Left lobe of liver (tissue), 2 donors: ENCODE measurements at regions not wholly inside any gene's neighbourhood (a gene's known extent, or its start where the extent isn't known, plus 50 kb on each side); places are given as distances from the start of the nearest gene placed in this dataset.
"Not testable (repeated sequence)": the region's sequence is repeated elsewhere in the genome, so short reads cannot be mapped to it uniquely, and the experiment has no call there.

Source experiments
- ATAC-seq: fragments of 200-7000 bp; cut with Tn5 transposase; one replicate; pipeline ENCODE4 v1.9.1; 2020; ENCODE audit warnings: mild to moderate bottlenecking, moderate library complexity
- DNase-seq: peaks from one replicate; pipeline ENCODE4 v3.0.0-alpha.2; 2020; ENCODE audit warnings: low spot score
- donor health status: DM: no; HTN: no; CAD: no; lungs with moderate emphysema.
- donor health status: DM: no; HTN: yes; CAD: no.

DNA sequence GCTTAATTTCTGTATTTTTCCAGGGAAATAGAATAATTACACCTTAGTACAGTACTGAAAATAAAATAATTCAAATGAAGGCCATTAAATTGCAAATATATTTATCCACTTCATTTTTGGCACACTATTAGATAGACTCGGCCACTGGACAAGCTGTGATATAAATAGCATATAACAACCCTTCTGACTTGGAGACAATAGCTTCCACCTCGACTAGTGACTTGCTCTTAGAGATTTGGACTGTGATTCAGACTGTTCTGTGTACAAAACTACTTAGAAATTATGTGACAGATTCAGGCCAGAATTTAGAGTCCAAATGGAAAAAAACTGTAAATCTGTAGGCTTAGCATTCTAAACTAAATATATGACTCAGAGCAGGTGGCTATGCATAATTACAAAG, 949.9 kb downstream of the LRFN5 start:
- no peak for ATAC-seq
- DNase-seq: no peak

DNA sequence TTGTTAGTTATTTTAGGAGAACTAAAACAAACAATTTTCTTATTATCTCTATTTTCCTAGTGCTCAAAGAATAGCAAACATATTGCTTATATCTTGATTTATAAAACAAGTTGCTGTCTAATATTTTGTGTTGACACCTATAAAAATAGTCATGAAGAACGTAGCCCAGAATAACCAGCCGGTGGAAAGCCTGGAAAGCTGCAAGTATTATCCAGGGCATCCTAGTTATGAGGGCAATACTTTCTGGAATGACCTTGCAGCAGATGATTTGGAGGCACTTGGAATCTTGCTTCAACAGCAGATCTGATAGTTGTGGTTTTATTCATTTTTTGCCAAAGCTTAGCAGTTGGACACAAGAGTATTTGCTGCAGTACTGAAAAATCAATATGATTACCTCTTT, 948.7 kb downstream of the LRFN5 start:
- DNase-seq (no peak), ATAC-seq (no peak)

DNA sequence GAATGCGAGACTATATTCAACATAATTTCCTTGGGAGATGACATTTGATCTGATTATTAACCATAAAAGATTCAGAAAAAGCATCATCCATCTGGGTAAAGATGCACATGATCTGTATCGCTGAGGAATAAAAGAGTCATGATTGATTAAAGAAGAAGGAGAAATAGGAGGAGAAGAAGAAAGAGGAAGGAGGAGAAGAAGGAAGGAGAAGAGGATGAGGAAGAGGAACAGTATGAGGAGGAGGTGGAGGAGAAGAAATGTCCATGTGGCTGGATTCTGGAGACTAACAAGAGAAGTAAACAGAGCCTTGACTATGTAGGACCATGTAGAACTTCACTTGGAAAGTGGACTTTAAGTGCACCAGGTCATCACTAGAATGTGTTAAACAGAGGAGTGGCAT, 947.4 kb downstream of the LRFN5 start:
- ATAC-seq (no peak), DNase-seq (no peak)

DNA sequence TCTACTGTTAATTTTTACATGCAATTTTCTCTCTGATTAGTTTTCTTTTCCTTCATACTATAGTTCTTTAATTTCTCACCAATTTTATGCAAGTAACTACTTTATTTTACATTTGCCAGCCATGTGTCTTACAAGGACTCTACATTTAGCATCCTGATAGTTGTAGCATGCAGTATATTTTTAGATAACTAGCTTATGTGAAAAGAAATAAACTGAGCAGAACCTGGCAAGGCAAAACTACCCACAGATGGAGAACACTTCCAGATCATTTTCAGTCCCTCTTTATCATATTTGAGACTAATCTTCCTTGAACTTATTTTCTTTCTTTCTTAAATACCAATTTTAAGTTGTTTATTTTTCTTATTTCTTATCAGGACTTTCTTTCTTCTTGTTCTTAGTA, 943.6 kb downstream of the LRFN5 start:
- DNase-seq: no peak
- no peak for ATAC-seq

DNA sequence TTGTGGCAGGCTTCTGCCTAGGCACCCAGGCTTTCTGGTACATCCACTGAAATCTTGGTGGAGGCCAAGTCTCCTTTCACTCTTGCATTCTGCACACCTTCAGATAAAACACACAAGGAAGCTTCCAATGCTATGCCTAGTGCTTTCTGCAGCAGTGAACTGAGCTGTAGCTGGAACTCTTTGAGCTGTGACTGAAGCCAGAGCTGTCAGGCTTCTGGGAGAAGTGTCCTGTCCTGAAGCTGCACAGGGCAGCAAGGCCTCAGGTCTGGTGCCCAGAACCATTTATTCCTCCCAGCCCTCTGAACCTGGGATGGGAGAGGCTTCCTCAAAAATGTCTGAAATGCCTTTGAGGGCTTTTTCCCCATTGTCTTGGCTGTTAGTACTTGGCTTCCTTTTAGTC, 941.7 kb downstream of the LRFN5 start:
- no peak for ATAC-seq
- no peak for DNase-seq

DNA sequence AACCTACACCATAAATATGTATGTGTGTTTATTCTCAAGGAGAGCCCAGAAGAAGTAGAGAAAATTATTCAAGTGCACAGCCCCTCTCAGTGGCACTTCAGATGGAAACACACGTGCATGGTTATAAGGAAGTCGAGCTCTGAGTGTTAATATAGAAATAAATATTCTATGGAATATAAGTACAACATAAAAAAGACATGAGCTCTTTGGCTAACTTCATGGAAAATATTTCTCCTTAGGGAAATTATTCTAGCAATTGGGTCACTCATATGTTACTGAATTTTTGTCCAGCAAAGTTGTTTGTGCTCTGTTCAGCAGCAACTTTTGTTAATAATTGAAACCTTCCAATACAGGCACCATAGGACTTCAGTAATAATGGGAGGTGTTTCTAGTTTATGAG, 939.0 kb downstream of the LRFN5 start:
- no peak for ATAC-seq
- DNase-seq: no peak

DNA sequence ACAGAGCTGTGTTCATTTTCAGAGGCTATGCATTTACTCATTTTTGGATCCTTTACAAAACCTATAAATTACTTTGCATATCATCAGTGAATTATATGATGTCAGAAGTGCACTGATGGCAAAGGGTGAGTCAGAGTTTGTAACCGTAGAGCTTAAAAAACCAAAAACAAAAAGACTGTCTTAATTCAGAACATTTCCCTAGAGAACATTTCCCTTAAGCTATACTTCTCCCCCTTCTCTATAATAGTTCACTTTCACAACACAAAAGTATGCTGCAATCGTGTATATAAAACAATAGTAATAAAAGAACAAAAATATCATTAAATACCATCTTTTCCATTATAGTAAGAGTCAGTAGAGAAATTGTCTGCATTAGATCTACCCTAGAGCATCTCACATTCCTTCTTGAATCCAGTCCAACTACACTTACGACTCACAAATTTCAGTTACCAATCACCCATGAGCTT, 934.9 kb downstream of the LRFN5 start:
- no peak for ATAC-seq

DNA sequence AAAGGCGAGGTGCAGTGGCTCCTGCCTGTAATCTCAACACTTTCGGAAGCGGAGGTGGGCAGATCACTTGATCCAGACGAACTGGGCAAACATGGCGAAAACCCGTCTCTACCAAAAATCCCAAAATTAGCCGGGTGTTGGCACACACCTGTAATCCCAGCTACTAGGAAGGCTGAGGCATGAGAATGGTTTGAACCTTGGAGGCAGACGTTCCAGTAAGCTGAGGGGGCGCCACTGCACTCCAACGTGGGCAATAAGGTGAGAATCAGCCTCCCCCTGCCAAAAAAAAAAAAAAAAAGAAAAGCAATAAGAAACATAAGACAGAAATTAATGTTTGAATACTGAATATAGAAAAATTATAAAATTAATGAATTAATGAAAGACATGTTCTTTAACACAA, 928.7 kb downstream of the LRFN5 start:
- no peak for DNase-seq
- ATAC-seq: no peak

More for the DNA sequence above, 934.9 kb downstream of the LRFN5 start:
- DNase-seq: no peak

DNA sequence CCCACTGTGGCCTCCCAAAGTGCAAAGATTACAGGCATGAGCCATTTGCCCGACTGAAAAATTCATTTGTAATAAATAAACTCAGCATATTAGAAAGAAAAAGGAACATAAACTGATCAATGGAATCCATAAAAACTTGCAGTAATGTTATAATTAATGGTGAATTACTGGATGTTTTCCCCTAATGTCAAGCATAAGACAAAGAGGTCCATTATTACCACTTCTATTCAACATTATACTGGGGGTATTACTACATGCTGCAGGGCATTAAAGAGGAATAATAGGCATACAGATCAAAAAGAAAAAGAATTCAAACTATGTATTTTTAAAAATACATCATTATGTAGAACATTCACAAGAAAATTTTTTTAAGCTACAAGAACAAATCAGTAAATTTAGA, 926.8 kb downstream of the LRFN5 start:
- DNase-seq (no peak), ATAC-seq (no peak)

DNA sequence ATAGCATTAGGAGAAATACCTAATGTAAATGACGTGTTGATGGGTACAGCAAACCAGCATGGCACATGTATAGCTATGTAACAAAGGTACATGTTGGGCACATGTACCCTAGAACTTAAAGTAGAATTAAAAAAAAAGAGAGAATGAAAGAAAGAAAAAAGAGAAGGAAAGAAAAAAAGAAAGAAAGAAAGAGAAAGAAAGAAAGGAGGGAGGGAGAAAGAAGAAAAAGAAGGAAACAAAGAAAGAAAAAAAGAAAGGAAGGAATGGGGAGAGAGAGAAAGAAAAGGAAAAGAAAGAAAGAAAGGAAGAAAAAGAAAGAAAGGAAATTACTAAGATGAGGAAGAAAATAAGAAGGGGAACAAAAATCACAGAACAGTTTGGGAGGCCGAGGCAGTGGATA, 925.5 kb downstream of the LRFN5 start:
- ATAC-seq: no peak
- no peak for DNase-seq

DNA sequence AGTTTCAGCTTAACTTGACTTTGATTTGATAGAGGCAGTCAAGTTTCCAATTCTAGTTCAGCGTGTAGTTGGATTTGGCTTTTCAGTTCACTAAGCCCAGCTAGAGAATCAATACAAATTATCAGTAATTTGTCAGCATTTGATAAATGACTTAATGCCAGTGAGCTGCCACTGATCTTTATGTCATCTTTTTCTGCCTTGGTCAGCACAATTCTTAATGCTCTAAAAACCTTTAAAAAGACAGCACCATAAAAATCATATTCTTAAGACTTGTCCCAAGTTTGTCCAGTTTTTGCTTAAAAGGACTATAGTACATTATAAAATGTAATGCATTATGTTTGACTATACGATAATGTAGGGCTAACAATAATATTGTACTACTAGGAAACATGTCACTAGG, 920.5 kb downstream of the LRFN5 start:
- DNase-seq (no peak), ATAC-seq (no peak)

DNA sequence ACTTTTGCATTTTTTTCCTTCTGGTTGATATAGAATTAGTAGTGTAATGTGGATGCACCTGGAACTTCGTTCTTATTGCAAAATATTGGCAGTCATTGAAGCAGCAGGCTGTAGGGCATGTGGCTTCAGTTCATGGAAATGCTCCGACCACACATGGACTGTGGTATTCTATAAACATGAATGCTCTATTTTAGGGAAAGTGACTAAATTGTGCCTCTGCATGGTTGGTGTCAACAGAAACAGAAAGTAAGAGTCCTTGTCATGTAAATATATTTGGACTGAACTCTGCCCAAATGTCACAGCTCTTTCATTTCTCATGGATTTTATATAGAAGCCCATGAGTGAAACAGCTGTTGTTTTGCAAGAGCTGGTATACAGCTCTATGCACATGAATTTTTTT, 917.0 kb downstream of the LRFN5 start:
- ATAC-seq (peak; percentile 29), DNase-seq (no peak)

DNA sequence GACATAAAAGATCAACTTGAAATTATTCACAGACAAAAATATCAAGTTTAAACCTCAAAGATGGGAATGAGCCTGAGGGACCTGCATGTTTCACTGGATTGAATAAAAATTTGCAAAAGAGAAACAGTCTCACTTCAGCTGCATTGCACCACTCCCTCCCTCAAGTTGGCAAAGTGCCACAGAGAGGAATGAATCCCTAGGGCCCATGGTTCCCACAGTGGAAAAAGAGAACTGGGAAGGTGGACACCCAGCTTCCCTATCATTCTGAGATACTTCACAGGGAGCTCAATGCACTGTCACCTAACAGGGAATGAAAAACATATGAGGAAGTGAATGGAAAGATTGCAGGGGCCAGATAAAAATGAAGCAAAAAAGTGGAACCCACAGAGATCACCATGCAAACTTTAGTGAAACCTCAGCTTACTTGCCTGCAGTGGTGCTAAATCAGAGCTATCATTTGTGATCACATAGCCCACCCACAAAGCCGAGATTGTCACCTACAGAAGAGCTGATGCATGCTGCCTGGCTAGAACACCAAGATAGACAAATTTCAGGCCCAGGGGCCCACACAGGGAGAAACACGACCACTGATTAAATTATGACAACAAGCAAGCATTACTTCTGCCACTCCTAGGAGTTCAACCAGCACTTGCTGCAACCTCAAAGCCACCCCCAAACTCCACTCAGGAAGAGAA, 911.3 kb downstream of the LRFN5 start:
- no peak for ATAC-seq
- no peak for DNase-seq

DNA sequence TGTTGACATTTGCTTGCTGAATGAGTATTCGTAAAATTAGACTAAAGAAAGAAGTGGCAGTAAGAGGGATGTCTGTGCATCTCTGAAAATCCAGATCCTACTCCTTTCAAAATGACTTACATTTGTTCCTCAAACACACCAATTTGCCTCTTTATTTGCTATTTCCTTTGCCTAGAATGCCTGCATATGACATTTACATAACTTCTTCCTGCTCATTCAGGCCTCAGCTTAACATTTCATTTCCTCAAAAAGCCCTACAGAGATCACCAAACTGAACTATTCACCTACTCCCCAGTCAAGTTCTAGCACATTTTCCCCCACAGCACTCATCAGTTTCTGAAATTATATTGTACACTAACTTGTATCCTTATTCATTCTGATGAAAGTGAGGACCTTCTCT, 907.2 kb downstream of the LRFN5 start:
- ATAC-seq (no peak), DNase-seq (no peak)

DNA sequence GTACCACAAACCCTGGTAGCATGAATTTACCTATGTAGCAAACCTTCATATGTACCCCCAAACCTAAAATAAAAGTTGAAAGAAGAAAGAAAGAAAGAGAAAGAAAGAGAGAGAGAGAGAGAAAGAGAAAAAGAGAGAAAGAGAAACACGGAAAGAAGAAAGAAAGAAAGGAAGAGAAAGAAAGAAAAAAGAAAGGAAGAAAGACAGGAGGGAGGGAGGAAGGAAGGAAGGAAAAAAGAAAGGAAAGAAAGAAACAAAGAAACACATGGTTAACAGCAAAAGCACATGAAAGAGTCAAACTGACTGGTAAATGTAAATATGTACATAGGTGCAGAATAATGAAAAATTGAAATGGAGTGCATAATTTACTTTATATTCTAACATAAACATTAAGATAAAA, 903.4 kb downstream of the LRFN5 start:
- no peak for DNase-seq
- ATAC-seq: no peak

DNA sequence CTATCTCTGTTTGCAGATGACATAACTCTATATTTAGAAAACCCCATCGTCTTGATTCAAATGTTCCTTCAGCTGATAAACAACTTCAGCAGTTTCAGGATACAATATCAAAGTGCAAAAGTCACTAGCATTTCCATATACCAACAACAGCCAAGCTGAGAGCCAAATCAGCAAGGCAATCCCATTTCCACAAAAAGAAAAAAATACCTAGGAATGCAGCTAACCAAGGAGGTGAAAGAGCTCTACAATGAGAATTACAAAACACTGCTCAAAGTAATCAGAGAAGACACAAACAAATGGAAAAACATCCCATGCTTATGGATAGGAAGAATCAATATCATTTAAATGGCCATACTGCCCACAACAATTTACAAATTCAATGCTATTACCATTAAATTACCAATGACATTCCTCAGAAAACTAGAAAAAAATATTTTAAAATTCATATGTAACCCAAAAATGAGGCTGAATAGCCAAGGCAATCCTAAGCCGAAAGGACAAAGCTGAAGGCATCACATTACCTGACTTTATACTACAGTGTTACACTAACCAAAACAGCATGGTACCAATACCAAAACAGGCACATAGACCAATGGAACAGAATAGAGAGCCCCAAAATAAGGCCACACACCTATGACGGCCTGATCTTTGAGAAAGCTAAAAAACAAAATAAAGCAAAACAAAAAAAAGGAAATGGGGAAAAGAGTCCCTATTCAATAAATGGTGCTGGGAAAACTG, 901.7 kb downstream of the LRFN5 start:
- ATAC-seq (no peak), DNase-seq (no peak)

DNA sequence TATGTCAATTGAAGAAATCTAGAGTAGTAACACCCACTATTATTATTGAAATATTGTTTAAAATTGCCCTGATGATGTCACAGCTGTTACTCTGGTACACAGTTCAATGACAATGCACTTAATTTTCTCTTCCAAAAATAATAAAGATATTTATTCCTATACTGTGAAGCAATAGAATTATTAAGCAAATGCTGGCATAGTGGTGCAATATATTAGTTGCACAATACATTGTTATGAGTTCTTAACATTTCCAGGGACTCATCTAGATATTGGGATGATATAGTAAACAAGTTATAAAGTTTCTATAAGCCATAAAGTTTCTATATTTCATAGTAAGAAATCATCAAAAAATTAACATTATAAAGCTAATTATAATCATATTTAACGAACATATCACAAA, 897.8 kb downstream of the LRFN5 start:
- DNase-seq: no peak
- ATAC-seq: no peak

DNA sequence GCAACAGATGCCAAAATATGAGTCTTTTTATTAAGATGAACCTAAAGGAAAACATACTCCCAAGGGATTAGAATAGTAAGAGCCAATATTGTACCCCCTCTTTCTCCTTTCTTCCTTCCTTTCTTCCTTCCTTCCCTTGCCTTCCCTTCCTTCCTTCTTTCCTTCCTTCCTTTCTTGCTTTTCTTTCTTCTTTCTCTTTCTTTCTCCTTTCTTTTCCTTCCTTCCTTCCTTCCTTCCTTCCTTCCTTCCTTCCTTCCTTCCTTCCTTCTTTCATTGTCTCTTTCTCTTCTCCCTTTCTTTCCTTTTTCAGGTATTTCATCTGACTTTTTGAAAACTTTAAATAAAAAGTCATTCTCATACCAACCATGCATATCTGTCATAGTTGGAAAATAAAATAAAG, 892.5 kb downstream of the LRFN5 start:
- ATAC-seq (no peak), DNase-seq (no peak)

DNA sequence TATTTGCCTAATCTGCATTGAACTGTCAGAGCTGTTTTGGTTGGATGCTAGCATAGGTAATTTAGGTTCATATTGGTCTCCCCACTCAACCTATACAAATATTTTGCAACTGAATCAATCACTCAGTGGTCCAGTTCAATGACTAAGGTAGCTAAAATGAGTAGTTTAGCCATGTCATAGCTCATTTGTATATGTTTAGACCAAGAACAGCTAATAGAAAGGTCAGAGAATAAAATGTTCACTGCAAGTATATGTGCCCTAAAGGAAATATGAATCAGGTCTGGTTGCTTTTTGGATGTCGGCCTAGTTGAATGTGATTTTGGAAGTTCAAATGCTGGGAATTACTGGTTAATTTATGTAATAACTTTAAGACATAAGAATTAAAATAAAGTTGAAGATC, 883.9 kb downstream of the LRFN5 start:
- no peak for ATAC-seq
- DNase-seq: no peak

DNA sequence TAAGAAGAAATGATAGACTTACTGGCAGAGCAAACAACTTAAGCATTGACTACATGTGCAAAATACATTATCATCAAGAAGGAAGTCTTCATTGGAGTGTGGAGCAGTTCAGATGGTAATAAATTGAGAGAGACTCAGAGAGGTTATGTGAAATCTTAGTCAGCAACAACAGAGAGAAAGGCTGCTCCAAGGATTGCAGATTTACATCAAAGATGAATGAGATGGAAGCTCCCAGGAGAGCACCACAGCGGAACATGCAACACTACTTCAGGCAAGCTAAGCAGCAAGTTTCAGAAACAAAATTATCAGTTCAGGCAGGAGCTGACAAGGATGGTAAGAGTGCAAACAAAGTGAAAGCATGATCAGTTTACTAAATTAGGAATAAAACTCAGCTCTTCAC, 882.3 kb downstream of the LRFN5 start:
- ATAC-seq: no peak

DNA sequence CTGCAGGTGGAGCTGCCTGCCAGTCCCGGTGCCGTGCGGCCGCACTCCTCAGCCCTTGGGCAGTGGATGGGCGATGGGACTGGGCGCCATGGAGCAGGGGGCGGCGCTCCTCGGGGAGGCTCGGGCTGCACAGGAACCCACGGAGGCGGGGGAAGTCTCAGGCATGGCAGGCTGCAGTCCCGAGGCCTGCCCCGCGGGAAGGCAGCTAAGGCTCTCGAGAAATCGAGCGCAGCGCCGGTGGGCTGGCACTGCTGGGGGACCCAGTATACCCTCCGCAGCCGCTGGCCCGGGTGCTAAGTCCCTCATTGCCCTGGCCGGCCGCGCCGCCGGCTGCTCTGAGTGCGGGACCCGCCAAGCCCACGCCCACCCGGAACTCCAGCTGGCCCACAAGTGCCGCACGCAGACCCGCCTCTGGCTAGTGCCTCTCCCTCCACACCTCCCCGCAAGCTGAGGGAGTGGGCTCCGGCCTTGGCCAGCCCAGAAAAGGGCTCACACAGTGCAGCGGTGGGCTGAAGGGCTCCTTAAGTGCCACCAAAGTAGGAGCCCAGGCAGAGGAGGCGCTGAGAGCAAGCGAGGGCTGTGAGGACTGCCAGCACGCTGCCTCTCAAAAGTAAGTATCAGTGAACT, 875.8 kb downstream of the LRFN5 start:
- ATAC-seq, DNase-seq: not testable (repeated sequence)

More for the DNA sequence above, 882.3 kb downstream of the LRFN5 start:
- DNase-seq: no peak

DNA sequence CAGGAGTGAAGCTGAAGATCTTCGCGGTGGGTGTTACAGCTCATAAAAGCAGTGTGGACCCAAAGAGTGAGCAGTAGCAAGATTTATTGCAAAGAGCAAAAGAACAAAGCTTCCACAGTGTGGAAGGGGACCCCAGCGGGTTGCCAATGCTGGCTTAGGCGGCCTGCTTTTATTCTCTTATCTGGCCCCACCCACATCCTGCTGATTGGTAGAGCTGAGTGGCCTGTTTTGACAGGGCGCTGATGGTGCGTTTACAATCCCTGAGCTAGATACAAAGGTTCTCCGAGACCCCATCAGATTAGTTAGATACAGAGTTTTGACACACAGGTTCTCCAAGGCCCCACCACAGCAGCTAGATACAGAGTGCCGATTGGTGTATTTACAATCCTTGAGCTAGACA, 875.0 kb downstream of the LRFN5 start:
- DNase-seq, ATAC-seq: not testable (repeated sequence)
